Mucosa of gallbladder (tissue), 1 donor: ENCODE measurements at regions not wholly inside any gene's neighbourhood (a gene's known extent, or its start where the extent isn't known, plus 50 kb on each side); places are given as distances from the start of the nearest gene placed in this dataset.

Source experiments
- DNase-seq: peaks from one replicate; pipeline ENCODE4 v3.0.0-alpha.2; 2020; ENCODE audit warnings: low spot score
- donor health status: DM: no; HTN: no; CAD: no.

DNA sequence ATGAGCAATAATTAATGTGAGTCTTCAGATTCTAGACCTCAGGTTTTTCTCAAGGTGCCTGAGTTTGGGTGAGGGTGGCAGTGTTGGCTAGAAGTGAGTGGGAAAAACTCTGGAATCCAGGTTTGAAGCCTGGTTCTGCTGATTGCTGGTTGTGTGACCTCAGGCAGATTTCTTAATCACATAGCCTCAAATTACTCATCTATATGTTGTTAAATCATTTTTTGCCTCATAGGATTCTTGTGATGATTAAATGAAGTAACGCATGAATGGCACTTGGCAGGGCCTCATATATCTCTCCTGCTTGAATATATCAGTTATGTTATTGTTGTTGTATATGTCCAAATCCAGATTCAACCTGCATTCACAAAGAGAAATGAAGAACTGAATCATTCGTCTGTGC, 60.5 kb downstream of the NR2F2 start:
- DNase-seq, result no peak

DNA sequence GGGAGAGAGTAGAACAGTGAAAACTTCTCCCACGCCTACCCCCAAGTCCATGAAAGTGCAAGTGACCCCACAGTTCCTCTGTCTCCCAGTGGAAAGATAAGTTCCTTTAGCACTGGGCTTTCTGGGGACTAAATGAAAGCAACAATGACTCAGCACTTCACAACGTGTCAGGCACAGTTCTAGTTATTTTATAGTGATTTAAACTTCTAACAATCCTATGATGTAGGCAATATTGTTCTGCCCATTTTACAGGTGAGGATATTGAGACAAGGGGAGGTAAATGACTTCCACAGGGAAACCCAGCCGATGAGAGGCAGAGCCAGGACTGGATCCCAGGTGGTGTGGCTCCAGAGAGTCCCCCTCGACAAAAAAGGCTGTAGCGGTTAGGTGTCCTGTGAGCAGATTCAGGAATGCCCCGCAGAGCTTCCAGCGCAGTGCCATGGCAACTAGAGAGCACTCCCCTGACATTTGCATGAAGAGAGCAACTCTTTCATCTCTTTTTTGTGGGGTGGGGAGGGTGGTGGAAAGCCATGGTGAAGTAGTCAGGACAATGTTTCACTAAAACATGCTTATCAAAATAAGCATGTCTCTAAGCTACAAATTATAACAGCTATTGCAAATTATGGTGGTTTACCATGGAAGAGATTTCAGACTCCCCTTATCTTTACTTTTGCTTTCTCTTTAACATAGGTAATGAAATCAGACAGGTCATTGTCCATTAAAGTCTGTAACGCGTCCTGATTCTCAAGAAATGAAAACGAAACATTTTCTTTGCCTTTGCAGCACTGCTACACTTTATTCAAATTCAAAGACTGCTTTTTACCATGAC, 62.1 kb downstream of the NR2F2 start:
- DNase-seq, result no peak

DNA sequence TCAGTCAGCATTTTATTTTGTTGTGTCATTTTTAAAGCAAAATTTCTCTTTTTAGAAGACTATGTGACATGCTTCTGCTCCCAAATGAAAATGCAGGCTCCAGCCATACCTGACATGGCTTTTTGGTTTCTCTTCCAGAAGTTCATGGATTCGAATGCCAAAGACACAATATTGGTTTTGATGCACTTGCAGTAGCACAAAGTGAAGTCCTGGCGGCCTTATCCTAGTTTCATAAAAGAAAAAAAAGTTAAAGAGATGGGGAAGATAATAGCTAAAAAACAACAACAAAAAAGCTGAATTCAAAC, 62.7 kb downstream of the NR2F2 start:
- no peak for DNase-seq

DNA sequence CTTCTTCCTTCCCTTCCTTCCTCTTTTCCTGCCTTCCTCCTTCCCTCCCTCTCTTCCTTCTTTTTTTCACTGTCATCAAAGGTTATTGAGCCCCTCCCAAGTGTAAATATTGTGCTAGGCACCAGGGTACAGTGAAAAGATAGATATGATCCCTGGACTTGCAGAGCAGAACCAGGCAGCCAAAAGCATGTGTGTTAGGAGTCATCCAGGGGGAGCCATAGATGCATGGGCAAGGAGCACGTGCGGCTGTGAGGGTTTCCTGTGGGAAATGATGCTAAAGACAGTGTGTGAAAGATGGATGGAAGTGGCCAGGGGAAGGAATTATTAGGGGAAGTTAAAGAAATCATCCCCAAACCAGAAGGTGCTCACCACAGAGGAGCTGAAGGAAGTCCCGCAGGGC, 65.2 kb downstream of the NR2F2 start:
- DNase-seq, result no peak

DNA sequence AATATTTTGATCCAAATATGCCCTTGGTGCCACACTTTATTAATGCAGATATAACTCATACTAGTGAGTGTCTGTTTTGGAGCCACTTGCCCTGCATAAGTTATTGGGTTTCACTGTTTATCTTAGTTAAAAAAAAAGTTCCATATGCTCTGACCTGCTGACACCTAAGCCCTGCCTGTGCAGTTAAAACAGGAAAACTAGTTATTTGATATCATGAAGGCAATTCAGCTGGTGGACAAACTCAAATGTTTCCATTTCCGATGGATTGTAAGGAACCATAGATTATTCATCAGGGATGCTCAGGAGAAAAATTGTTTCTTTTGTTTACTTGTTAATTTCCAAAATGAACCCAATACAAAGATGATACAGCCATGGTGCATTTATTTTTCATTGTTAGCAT, 68.3 kb downstream of the NR2F2 start:
- no peak for DNase-seq

DNA sequence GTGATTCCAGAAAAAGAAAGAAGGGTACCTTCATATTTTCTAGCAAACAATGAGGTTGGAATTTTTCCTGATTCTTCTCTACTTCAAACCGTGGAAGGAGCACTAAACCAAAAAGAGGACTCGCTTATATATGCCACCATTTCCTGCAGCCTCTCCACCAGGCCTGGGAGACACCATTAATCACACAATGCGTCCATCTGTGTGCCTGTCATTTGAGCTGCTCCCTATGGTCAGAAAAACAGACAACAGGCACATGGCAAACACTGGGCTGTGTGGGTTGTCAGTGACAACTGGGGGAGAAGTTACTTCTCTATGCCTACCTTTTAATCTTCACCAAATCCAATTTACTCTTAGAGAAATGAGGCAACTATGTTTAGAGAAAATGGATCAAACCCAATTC, 71.9 kb downstream of the NR2F2 start:
- DNase-seq, result no peak

DNA sequence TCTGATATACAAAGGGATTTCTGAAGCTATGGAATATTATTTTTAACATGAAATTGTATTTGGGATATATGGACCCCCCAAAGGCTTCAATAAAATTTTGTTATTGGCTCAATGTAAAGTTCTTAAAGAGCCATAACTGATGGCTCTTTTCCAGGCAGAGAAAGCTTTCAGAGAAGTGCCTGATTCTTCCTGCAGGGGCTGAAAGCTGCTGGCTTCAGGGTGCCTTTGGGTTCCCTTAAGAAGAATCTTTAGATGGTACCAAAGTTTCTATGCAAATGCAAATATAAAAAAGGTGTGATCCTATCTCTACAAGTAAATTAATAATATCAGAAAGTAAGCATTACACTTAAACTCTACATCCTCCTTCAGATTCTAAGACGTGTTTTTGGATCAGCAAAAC, 72.6 kb downstream of the NR2F2 start:
- no peak for DNase-seq

DNA sequence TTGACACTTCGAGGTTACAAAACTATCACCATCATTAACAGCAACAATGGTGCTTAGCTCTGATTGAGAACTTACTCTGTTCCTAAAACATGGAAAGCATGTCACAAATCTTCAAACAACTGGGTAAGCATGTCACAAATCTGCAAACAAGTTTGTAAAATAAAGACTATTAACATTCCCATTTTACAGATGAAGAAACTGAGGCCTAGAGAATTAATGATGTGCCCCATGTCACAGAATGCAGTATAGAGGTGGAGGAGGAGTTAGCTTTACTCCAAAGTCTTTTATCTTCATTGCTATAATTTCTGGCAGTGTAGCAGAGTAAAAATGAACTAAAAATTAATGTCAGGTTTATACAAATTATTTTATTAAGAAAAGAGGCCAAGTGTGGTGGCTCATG, 73.4 kb downstream of the NR2F2 start:
- no peak for DNase-seq

DNA sequence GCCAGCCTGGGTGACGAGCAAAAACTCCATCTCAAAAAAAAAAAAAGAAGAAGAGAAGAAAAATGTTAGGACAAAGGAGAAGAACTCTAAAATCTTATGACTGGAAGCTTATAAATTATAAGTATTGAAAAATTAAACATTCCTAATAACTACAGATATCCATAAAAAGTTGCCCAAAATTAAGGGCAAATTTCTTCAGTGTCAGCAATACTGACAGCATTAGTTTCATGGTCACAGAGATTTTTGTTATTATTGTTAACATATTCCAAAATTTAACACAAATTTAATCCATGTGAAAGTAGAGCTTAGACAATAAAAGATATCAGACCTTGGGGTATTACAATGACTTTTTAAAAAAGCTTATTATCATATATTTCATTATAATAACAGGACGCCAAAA, 74.1 kb downstream of the NR2F2 start:
- no peak for DNase-seq

DNA sequence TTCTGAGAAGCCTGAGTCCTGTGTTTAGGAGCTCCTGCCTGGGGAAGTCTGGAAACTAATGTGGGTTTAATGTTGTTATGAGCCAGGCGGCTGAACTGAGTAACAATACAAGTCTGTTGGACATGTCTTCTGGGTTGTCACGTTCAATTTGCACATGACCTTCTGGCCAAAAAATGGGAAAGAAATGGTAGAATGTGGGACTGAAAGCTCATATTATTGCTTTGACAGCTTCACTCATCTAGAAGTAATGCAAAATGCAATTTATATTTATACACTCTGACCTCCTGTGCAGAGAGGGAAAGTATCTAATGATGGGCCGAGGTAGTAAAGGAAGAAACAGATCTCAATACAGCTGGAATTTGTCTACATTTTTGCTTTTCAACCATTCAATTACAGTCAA, 75.8 kb downstream of the NR2F2 start:
- no peak for DNase-seq

DNA sequence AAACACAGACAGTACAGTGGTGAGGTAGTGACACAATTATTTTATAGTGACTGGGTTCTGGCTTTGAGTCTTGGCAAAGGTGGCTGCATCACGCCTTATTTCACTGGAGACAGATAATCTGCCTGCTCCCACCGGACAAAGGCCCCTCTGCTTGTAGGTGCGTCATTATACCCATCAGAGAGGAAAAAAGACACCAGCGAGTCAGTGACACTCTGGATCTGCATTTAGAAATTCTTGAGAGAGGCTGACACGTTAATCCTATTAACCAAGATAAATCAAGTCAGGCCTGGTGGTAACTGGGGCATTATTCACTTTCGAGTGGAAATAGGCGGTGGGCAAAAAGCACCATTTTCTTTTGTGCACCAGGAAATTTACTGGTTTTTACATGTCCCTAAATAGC, 76.2 kb downstream of the NR2F2 start:
- no peak for DNase-seq

DNA sequence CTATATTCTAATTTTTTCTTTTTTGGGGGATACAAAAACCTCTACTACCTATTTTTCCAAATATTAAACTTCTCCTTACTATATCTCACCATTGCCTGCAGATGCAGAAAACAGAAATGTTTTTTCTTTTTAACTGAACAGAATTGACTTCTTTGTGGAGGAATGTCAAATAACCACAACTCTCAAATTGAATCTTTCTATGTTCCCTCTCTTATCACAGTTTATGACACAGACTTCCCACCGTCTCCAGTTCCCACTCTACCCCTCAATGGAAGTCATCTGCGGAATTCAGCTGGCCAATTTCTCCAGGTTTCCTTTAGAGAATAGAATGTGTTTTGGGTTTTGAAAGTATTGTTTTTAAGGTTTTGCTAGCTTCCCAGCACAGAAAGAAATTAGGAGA, 77.0 kb downstream of the NR2F2 start:
- no peak for DNase-seq

DNA sequence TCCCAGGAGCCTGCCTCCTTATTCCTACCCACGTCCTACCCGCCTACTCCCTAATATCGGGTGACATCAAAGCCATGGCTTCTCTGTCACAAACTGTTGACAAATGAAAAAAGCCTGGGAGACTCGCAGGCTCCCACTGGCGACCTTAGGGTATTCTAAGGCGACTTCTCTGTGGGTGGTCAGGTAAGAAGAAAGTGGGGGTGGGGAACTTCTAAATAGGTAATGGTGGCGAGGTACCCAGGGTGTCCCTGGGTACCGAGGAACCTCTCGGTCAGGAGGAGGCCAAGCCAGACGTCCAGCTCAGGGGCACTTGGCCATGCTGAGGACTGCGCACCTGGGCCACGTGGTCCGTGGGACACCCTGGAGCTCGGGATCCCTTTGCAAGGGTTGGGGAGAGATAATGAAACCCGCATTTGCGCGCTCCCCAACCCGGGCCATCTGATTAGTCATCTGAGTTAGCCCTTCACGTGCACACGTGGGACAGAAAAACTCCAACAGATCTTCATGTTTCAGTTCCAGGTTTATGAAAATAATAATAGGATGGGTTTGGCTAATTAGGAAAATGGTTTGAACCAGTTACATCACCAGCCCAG, 78.2 kb downstream of the NR2F2 start:
- no peak for DNase-seq

DNA sequence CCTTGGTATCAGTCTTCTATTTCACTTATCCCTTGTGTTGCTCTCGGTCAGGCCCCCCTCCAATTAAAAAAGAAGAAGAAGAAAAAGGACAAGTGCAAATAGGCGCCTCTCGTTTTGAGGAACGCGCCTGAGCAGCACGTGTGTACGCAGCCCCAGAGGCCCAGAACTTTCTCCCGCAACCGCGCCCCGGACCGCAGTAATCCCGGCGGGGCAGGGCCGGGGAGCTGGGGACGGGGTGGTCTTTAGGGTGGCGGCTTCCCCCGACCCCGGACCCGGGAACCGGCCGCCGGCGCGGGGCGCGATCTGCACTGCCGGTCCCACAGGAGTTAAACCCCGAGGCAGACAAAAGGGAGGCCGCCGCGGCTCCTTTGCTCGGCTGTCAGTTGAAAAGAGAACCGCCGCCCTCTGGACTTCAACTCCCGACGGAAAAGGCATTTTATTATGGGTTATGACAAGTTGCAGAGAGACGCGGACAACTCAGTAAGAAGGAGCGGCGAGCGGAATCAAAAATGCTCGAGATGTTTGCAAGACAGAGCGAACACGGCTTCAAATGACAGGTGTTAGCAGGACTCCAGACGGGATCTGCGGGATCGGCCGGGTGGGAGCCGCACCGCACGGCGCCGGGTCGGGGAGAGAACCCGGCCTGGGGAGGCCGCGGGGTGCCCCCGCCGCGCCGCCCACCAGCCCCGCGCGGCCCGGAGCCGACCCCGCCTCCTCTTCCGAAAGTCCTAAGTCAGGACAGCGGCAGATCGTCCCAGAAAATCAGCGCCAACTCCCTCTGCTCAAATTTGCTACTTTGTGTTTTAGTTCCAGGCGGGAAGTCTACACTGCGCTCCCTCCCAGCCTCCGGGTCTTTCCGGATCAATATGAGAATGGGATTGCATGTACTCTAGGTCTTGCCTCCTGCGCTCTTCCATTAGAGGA, 79.0 kb downstream of the NR2F2 start:
- no peak for DNase-seq

DNA sequence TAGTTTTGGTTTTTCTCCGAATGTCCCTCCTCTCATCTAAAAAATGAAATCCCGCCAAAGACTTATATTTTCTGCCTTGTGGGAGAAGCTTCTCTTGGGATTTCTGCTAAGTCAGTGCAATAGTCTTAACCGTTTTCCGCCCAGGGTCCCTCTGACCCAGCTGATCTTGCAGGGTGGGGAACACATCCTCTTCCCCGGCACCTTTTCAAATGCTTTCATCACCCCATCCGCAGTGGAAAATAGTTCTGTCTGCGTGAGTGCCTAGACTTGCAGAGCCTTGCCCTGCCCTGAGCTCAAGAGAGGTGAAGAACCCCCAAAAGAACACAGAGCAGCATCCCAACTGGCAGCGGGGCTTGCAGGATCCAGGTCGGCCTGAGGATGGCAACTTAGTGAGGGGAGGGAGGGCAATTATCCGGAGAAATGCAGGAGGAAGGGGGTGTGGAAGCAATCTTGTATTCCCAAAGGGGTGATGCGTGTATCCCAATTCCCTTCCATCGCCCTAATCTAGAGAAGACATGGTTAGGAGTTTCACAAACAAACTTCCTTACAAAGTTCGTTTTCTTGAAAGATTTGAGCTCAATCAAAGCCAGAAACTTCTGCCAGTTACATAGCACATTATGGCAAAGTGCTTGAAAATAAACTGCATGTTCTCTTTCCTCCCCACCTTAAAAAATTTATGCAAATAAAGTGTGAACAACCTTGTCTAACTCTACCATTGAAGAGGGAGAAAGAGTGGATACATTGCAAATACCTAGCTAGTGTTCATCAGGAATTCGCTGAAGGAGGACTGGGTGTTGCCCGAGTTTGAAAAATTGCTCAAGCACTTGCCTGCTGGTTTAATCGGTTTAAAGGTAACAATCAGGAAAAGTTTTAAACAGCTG, 79.9 kb downstream of the NR2F2 start:
- no peak for DNase-seq

DNA sequence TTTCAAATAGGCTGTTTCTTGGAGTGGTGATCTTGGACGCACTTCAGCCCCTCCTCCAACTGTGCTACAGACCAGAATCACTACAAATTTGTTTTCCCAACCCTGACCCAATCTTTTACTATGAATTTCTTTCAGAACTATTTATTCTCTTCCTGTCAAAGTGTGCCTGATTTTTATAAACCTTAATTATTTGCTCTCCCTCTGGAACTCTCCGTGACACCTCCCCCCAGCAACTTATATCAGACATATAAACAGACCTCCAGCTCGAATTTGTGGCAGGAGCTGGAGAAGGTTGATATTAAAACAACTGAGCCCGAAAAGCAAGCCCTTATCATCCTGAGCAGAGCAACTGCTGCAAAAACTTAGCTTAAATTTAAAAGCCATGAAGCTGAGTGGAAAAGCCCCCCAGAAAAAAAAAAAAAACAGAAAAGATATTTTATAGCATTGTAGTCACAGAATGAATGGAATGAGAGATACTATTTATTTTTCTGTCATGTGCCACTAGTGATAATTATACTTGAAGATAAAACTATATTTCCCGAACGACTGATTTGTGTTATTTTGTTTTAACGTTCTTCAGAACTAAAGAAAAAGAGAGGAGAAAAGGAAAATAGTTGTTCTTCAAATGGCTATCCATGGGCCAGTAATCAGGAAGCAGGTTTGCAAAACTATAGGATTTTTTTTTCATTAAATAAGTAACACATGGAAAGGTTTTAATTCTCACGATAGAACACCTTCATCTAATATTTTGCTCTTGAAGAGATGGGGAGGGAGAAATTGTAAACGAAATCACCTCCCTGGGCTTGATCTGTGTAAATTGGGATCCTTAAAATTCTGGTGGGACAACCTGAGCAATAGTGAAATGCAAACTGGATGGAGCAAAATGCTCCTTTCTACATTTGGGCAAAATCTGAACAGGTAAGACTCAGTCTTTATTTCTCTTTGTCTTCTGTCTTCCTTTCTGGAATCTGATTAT, 80.8 kb downstream of the NR2F2 start:
- DNase-seq, result no peak

DNA sequence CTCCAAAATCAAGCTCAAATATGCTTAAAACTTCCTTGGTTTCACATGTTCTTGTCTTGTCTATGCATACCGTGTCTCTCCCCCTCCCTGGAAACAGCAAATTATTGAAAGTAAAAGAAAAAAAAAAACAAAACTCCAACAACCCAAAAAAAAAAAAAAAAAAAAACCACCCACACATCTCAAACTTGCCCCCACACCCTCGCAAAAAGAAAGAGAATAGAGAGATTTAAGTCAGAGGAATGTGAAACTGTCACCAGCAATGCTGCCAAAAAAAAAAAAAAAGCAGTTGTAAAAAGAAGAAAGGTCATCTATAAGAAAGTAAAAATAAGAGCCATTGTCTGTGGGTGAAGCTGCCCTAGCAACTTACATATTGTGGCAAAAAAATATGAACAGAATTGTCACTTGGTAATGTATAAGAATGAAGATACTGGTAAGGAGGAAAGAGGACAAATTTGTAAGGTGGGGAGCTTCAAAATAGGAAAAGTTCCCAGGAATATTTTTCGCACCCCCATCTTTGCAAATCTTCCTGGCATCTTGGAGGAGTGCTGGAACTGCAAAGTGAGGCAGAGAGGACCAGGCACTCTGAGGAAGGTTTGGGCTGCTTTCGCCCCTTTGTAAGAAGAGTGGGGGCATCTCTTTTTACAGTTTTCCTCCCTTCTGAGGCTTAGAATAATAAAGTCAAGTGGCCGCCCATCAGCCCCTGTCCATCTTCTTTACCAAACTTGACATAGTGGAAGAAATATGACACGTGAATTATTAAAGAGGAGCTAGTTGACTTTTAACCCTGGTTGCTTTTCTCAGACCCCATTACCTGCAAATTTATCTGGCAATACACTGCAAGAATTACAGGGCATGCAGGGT, 81.8 kb downstream of the NR2F2 start:
- DNase-seq, result no peak

DNA sequence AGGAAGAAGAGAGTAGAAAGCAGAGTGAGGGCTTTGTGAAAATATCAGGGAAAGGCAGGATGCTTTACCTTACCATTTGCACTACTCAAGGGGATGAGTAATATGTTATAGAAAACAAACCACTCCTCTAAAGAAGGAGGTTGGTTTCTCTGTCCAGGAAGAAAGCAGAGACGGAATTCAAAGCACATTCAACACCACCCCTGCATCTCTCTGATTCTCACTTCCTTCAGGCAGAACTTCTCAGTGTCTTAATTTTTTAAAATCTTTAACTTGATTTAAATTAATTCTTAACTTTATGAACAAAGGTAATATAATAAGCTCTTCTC, 82.4 kb downstream of the NR2F2 start:
- no peak for DNase-seq

DNA sequence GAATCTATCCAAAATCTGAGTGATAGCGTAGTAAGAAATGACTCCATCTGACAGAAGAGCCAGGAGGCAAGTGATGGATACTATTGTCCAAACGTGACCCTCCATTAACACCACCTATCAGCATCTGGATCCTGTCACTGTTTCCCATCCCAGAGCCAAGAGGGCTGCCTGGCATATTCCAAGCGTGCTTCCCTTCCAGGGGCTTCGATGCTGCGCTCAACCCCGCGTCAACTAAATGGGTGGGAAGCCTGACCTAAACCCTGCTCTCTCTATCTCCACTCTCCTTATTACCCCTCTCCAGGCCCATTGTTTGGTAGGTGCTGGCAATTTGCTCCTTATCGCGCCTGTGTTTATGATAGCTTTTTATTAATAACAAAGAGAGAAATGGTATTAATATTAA, 83.2 kb downstream of the NR2F2 start:
- DNase-seq, result no peak

DNA sequence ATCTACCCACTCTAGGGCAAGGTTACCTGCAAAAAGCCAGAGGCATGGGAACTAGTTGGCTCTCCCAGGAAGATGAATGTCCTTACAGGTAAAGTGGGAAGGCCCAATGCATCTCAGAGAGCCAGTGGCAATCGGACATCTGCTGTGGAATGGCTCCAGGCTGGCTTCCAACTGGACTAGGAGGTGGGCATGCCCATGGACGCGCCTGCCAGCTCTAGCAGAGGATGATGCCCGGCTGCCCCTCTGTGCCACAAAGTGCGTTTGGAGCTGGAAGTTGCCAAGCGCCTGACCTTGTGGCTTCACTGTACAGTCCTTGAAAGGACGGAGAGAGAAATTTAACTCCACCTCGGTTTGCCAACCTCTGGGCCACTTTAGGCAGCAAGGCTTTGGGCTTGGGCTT, 84.4 kb downstream of the NR2F2 start:
- DNase-seq, result no peak
